OCI-LY7 (cell line): ENCODE measurements at regions not wholly inside any gene's neighbourhood (a gene's known extent, or its start where the extent isn't known, plus 50 kb on each side); places are given as distances from the start of the nearest gene placed in this dataset.

ENCODE experiments used
- BruUV-seq: library from RNA; stranded (reverse); fragments of 400-500 nt; replicated peaks from 2 replicates; lab custom pipeline; 2021; lab: Mats Ljungman, UMichigan
- CTCF ChIA-PET: fragments of 300-600 bp; sonication (Branson Sonifier 250); formaldehyde crosslinking; loops from one replicate; lab custom pipeline; 2022; ENCODE audit warnings: antibody characterized with exemption; ENCODE audit not compliant: unreplicated experiment; lab: Charles Lee
- POLR2A ChIA-PET: fragments of 300-600 bp; sonication (Branson Sonifier 250); formaldehyde crosslinking; loops from one replicate; lab custom pipeline; 2022; ENCODE audit warnings: antibody characterized with exemption; lab: Charles Lee
- DNase-seq: peaks from one replicate; pipeline ENCODE4 v3.0.0-alpha.2; 2015; ENCODE audit warnings: low spot score
- H2AFZ ChIP-seq: fragments of 200-600 bp; sonication (generic), shearing (Covaris generic); 2 replicates; pipeline ENCODE4 v1.6.1; 2014; ENCODE audit warnings: mild to moderate bottlenecking, antibody characterized with exemption, low read length, moderate library complexity
- H3K27ac ChIP-seq: fragments of 200-600 bp; sonication (generic); 2 replicates; pipeline ENCODE4 v1.5.1; 2014; ENCODE audit warnings: mixed run types, low read depth, mild to moderate bottlenecking, moderate library complexity, low read length, inconsistent platforms; ENCODE audit not compliant: poor library complexity, severe bottlenecking
- H3K36me3 ChIP-seq: fragments of 200-600 bp; sonication (generic); 2 replicates; pipeline ENCODE4 v1.6.1; 2014; ENCODE audit warnings: mild to moderate bottlenecking, antibody characterized with exemption, low read length, moderate library complexity, mixed read lengths; ENCODE audit not compliant: insufficient read depth
- H3K4me1 ChIP-seq: fragments of 200-600 bp; sonication (generic); 2 replicates; pipeline ENCODE4 v1.5.1; 2014; ENCODE audit warnings: mild to moderate bottlenecking, low read length; ENCODE audit not compliant: insufficient read depth, poor library complexity, severe bottlenecking
- H3K4me2 ChIP-seq: fragments of 200-600 bp; sonication (generic); 2 replicates; pipeline ENCODE4 v1.6.1; 2014; ENCODE audit warnings: mild to moderate bottlenecking, low read length
- H3K4me3 ChIP-seq: fragments of 200-600 bp; sonication (generic); 2 replicates; pipeline ENCODE4 v1.5.1; 2014; ENCODE audit warnings: mild to moderate bottlenecking, low read depth, low read length; ENCODE audit not compliant: poor library complexity, severe bottlenecking
- H3K79me2 ChIP-seq: fragments of 200-600 bp; sonication (generic); 2 replicates; pipeline ENCODE4 v1.6.1; 2016; ENCODE audit warnings: low read depth, mild to moderate bottlenecking, low read length, moderate library complexity, mixed read lengths; ENCODE audit not compliant: insufficient read depth
- H3K9me2 ChIP-seq: fragments of 200-600 bp; sonication (generic); 2 replicates; pipeline ENCODE4 v1.6.1; 2016; ENCODE audit warnings: mild to moderate bottlenecking, low read length, mixed read lengths; ENCODE audit not compliant: insufficient read depth
- H3K9me3 ChIP-seq: fragments of 200-600 bp; sonication (generic); 2 replicates; pipeline ENCODE4 v1.6.1; 2014; ENCODE audit warnings: mild to moderate bottlenecking, mixed run types, low read length, mixed read lengths
- H4K20me1 ChIP-seq: fragments of 200-600 bp; sonication (generic); 2 replicates; pipeline ENCODE4 v1.6.1; 2014; ENCODE audit warnings: mild to moderate bottlenecking, antibody characterized with exemption, low read length, moderate library complexity, mixed read lengths; ENCODE audit not compliant: insufficient read depth
- EZH2phosphoT487 ChIP-seq: fragments of 200-600 bp; sonication (generic); IDR thresholded peaks from 2 replicates; pipeline ENCODE4 v1.6.1; 2018; ENCODE audit warnings: low read depth, borderline replicate concordance, mild to moderate bottlenecking, mixed run types, antibody characterized with exemption, low read length, moderate library complexity, mixed read lengths
- intact Hi-C: fragments of 100-400 bp; cut with micrococcal nuclease; formaldehyde crosslinking; loops from one replicate; pipeline ENCODE4 v1.10.0; 2022; ENCODE audit not compliant: unreplicated experiment
- TF ChIP-seq, protein P1 (sequence below): fragments of 200-600 bp; sonication (generic); conservative IDR thresholded peaks from 2 replicates; pipeline ENCODE4 v1.5.1; 2014; ENCODE audit warnings: mild to moderate bottlenecking, antibody characterized with exemption, low read length, moderate library complexity, mixed read lengths

DNA sequence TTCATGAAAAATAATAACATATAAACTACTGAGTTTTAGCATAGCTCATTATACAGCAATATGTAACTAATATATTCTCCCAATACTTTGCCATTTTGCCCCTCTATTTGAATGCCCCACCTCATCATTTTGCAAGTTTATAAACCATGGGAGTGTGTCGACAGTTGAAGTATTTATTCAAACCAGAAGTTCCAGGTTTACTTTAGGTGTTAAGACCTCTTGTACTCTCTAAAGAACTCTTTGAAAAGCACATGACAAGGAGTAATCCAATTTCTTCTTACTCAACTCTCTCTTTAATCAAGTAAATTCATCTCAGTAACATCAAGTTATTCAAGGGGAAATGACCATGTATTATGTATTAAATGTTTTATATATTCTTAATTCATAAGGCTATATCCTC lies 240.7 kb downstream of the COX18 start:
- intact Hi-C loops = no loop called here

DNA sequence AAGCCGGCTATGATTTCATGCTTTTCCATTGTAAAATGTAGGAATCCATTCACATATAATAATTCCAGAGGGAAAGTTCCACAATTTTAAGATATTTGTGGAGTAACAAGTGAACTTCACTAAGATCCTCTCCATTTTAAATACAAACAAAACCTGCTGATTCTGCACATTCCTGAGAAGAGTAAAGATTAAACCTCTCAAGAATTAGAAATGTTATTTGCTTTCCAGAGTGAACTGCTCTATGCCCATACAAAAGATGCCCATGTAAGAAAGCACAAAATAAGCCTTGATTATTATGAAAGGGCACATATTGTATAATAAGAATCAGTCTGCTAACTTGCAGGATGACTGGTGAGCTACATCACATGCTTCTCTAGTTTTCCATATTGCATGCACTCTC lies 241.5 kb downstream of the COX18 start:
- H3K4me3 ChIP-seq = no peak overlapping the region
- H3K9me2 ChIP-seq = no peaks in the 10 kb centered on the region
- no peak overlapping the region for H2AFZ ChIP-seq
- no peaks in the 10 kb centered on the region for H3K36me3 ChIP-seq
- no peaks in the 10 kb centered on the region for H3K4me1 ChIP-seq
- intact Hi-C loops = no loop called here
- H3K4me2 ChIP-seq = no peak overlapping the region
- H3K9me3 ChIP-seq = no peaks in the 10 kb centered on the region
- POLR2A ChIA-PET = no interaction called here
- no peaks in the 10 kb centered on the region for H3K79me2 ChIP-seq
- no peaks in the 10 kb centered on the region for H4K20me1 ChIP-seq
- CTCF ChIA-PET = no interaction called here
- no peak for DNase-seq
- no peak overlapping the region for H3K27ac ChIP-seq
- no TSS peak for BruUV-seq
- TF ChIP-seq, protein P1, sequence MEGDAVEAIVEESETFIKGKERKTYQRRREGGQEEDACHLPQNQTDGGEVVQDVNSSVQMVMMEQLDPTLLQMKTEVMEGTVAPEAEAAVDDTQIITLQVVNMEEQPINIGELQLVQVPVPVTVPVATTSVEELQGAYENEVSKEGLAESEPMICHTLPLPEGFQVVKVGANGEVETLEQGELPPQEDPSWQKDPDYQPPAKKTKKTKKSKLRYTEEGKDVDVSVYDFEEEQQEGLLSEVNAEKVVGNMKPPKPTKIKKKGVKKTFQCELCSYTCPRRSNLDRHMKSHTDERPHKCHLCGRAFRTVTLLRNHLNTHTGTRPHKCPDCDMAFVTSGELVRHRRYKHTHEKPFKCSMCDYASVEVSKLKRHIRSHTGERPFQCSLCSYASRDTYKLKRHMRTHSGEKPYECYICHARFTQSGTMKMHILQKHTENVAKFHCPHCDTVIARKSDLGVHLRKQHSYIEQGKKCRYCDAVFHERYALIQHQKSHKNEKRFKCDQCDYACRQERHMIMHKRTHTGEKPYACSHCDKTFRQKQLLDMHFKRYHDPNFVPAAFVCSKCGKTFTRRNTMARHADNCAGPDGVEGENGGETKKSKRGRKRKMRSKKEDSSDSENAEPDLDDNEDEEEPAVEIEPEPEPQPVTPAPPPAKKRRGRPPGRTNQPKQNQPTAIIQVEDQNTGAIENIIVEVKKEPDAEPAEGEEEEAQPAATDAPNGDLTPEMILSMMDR = no peak
- no peak for TF ChIP-seq EZH2phosphoT487

More for the DNA sequence above, 240.7 kb downstream of the COX18 start:
- H3K36me3 ChIP-seq = no peaks in the 10 kb centered on the region
- ChIA-PET CTCF (no interaction called here), POLR2A (no interaction called here)
- H4K20me1 ChIP-seq = no peaks in the 10 kb centered on the region
- TF ChIP-seq, protein P1 = no peak
- no peak for TF ChIP-seq EZH2phosphoT487
- no peaks in the 10 kb centered on the region for H3K9me3 ChIP-seq
- H3K9me2 ChIP-seq = no peaks in the 10 kb centered on the region
- no peak for DNase-seq
- no peak overlapping the region for H3K27ac ChIP-seq
- no peak overlapping the region for H3K4me3 ChIP-seq
- H3K4me1 ChIP-seq = no peaks in the 10 kb centered on the region
- H3K79me2 ChIP-seq = no peaks in the 10 kb centered on the region
- H3K4me2 ChIP-seq = no peak overlapping the region
- H2AFZ ChIP-seq = no peak overlapping the region
- BruUV-seq = no TSS peak

DNA sequence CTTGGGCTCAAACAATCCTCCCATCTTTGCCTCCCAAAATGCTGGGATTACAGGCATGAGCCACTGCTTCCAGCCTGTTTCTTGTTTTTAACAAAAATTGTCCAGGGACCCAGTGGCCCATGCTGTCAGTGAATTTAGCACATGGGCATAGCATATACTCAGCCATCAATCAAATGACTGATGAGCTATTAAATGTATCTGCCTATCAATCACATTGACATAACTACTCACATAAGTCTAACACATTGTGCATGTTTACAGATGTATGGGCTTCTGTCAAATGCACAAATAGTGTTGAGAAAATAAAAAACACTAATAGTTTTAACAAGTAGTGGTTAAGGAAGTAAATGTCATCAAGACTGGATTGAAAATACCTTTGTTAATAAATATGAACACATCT lies 249.4 kb downstream of the COX18 start:
- no peaks in the 10 kb centered on the region for H4K20me1 ChIP-seq
- no peaks in the 10 kb centered on the region for H3K79me2 ChIP-seq
- H3K4me2 ChIP-seq = no peak overlapping the region
- H3K9me2 ChIP-seq = no peaks in the 10 kb centered on the region
- no peaks in the 10 kb centered on the region for H3K9me3 ChIP-seq
- H3K36me3 ChIP-seq = no peaks in the 10 kb centered on the region
- CTCF ChIA-PET = no interaction called here
- H3K4me1 ChIP-seq = no peaks in the 10 kb centered on the region
- POLR2A ChIA-PET = no interaction called here
- DNase-seq = no peak
- intact Hi-C loops = no loop called here
- H3K4me3 ChIP-seq = no peak overlapping the region
- no peak overlapping the region for H2AFZ ChIP-seq
- no TSS peak for BruUV-seq
- no peak overlapping the region for H3K27ac ChIP-seq
- TF ChIP-seq, protein P1 = no peak
- no peak for TF ChIP-seq EZH2phosphoT487
